ENCODE measurements at regions not wholly inside any gene's neighbourhood (a gene's known extent, or its start where the extent isn't known, plus 50 kb on each side); places are given as distances from the start of the nearest gene placed in this dataset.

- DNase-seq = no peak
- Histone ChIP-seq H3K27ac (no peak overlapping the region), H3K36me3 (no peaks in the 10 kb centered on the region), H3K9me3 (no peaks in the 10 kb centered on the region), H3K4me1 (no peaks in the 10 kb centered on the region), H3K4me3 (no peak overlapping the region), H3K27me3 (no peaks in the 10 kb centered on the region)
- ATAC-seq = no peak
- no peak for TF ChIP-seq CTCF (IDR thresholded peaks at IDR 0.05)
- intact Hi-C loops (cut with DNase I) = loop anchor here in 1 of 3 donors (10.0 kb wide), 1 partner anchor 200 kb away; no protein-coding TSS in a partner anchor
- FAIRE-seq = no peak
- 50 to 55% methylated on average over 3 of the region's 3 CpGs for WGBS, 2 donors
These were observed 343.3 kb downstream of the CYP26B1 start for GRCh38 chr2:71804281-71804751.

DNA sequence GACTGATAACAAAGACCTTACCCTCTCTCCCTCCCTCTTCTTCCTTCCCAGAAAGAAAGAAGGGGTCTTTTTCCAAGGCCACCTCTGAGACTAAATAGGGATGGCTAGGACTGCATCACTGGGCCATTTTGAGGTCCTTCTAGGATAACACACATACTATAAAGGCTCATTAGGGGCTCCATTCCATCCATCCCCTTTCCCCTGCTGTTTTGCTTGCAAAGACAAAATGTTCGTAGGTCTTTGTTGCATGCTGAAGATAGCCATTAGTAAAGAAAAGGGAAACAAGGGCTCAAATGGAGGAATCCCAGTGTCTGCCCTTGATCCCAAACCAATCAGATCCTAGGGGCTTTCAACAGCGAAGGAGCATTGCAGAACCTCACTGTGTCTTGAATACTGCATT lies 344.3 kb downstream of the CYP26B1 start:
- DNase-seq (no peak), ATAC-seq (no peak), FAIRE-seq (no peak)
- intact Hi-C loops (cut with DNase I) = loop anchor here in 1 of 3 donors (10.0 kb wide), 1 partner anchor 199 kb away; no protein-coding TSS in a partner anchor
- no peaks in the 10 kb centered on the region for H3K9me3 ChIP-seq
- H3K27me3 ChIP-seq = no peaks in the 10 kb centered on the region
- WGBS, 2 donors = 67 to 74% methylated on average over 2 of the region's 2 CpGs
- no peaks in the 10 kb centered on the region for H3K4me1 ChIP-seq
- H3K4me3 ChIP-seq = no peak overlapping the region
- no peaks in the 10 kb centered on the region for H3K36me3 ChIP-seq
- TF ChIP-seq CTCF (IDR thresholded peaks at IDR 0.05) = no peak
- H3K27ac ChIP-seq = no peak overlapping the region

GRCh38 chr2:71802556-71802955 lies 345.1 kb downstream of the CYP26B1 start:
- no peak for TF ChIP-seq CTCF (IDR thresholded peaks at IDR 0.05)
- DNase-seq = no peak
- no peak for ATAC-seq
- no peak for FAIRE-seq
- WGBS, 2 donors = 72 to 74% methylated on average over 3 of the region's 3 CpGs
- H3K27me3 ChIP-seq = no peaks in the 10 kb centered on the region
- H3K4me1 ChIP-seq = no peaks in the 10 kb centered on the region
- H3K27ac ChIP-seq = no peak overlapping the region
- no peaks in the 10 kb centered on the region for H3K9me3 ChIP-seq
- H3K4me3 ChIP-seq = no peak overlapping the region
- intact Hi-C loops (cut with DNase I) = loop anchor here in 1 of 3 donors (10.0 kb wide), 1 partner anchor 198 kb away; no protein-coding TSS in a partner anchor
- H3K36me3 ChIP-seq = no peaks in the 10 kb centered on the region

- ATAC-seq = peak in 2 of 4 donors; percentile 25 to 57
These were observed 345.7 kb downstream of the CYP26B1 start for GRCh38 chr2:71801969-71802368.

More at GRCh38 chr2:71801969-71802368, 345.7 kb downstream of the CYP26B1 start:
- whole genome bisulfite sequencing, 2 donors = 67 to 70% methylated on average over 8 of the region's 8 CpGs
- no peaks in the 10 kb centered on the region for H3K36me3 ChIP-seq
- H3K27ac ChIP-seq = no peak overlapping the region
- FAIRE-seq (no peak), DNase-seq (peak in 2 of 6 donors; percentile 24 to 37)
- intact Hi-C loops (cut with DNase I) = loop anchor here in 1 of 3 donors (10.0 kb wide), 1 partner anchor 197 kb away; no protein-coding TSS in a partner anchor
- TF ChIP-seq CTCF (IDR thresholded peaks at IDR 0.05) = peak in 1 of 4 donors; percentile 17
- H3K4me3 ChIP-seq = no peak overlapping the region
- no peaks in the 10 kb centered on the region for H3K9me3 ChIP-seq
- no peaks in the 10 kb centered on the region for H3K4me1 ChIP-seq
- no peaks in the 10 kb centered on the region for H3K27me3 ChIP-seq
